Psoas muscle (tissue), 7 donors: ENCODE measurements at regions not wholly inside any gene's neighbourhood (a gene's known extent, or its start where the extent isn't known, plus 50 kb on each side); places are given as distances from the start of the nearest gene placed in this dataset.

Experiments used
- ATAC-seq, 4 donors: fragments of 200-7000 bp; cut with Tn5 transposase; one replicate each; pipeline ENCODE4 v1.9.1; 2020; ENCODE audit warnings: moderate library complexity in 3 of 4, mild to moderate bottlenecking in 2 of 4
- DNase-seq, 2 donors: peaks; one replicate each; pipeline ENCODE4 v3.0.0-alpha.2; 2020
- H3K27ac ChIP-seq: fragments of 200-600 bp; one replicate; pipeline ENCODE4 v1.8.0; 2022
- H3K27me3 ChIP-seq, 3 donors: fragments of 200-600 bp in 1 of 3; one replicate each; pipeline versions ENCODE4 v1.6.1 to v1.8.0; 2013 to 2022; ENCODE audit warnings: low read length in 2 of 3, mild to moderate bottlenecking in 2 of 3, moderate library complexity in 1 of 3; ENCODE audit not compliant: insufficient read depth in 3 of 3
- H3K36me3 ChIP-seq, 2 donors: fragments of 200-600 bp in 1 of 2; one replicate each; pipeline versions ENCODE4 v1.6.1 to v1.8.0; 2013 to 2022; ENCODE audit warnings: low read depth in 1 of 2, mild to moderate bottlenecking in 1 of 2, moderate library complexity in 1 of 2; ENCODE audit not compliant: insufficient read depth in 1 of 2
- H3K4me1 ChIP-seq: fragments of 200-600 bp; one replicate; pipeline ENCODE4 v1.8.0; 2022
- H3K4me3 ChIP-seq: fragments of 200-600 bp; one replicate; pipeline ENCODE4 v1.8.0; 2022; ENCODE audit warnings: mild to moderate bottlenecking
- H3K9me3 ChIP-seq: fragments of 200-600 bp; one replicate; pipeline ENCODE4 v1.8.0; 2022
- WGBS, 3 donors: extraction: QIAGEN DNeasy Blood & Tissue Kit; methylation state at CpG; one replicate each; pipeline versions ENCODE4 v1.1.6 to v1.1.7; 2013; 5-methylcytosine and 5-hydroxymethylcytosine counted together
- intact Hi-C, 2 donors: fragments of 100-400 bp; cut with DNase I; formaldehyde crosslinking; loops; one replicate each; pipeline versions ENCODE4 v1.11.0 to v1.14.2; 2022
- TF ChIP-seq, protein P1 (sequence below): fragments of 200-600 bp; IDR thresholded peaks from one replicate; pipeline ENCODE4 v1.8.0; 2022; ENCODE audit warnings: antibody characterized with exemption
- donor health status: healthy with polysubstance abuse.
- donor health status: DM: no; HTN: no; CAD: no; lungs with moderate emphysema.
- donor health status: Bipolar disorder and iron deficiency.
- donor health status: healthy.
- donor health status: DM: yes; HTN: yes; CAD: no.
- donor health status: DM: no; HTN: no; CAD: no.
- donor health status: DM: yes; HTN: yes; CAD: no.

DNA sequence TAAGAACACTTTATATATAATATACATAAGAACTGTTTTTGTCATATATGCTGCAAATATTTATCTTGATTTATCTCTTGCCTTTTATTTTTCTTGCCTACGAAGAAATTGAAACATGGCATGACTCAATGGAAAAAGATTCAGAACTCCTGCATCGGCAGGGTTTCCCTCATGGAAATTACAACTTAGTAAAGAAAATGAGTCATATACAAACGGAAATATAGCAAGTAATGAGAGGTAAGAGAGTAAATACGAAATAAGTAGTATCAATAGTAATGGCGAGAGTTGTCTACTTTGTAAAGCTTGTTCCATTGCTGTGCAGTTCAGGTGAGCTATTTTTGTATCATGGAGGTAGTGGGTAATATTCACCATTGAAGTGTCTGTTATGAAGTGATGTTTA is 350.4 kb downstream of the DDX10 start:
- H3K27ac ChIP-seq = no peak overlapping the region
- peaks cover 0 to 6% (median 0%) of the 10 kb centered on the region in 3 donors for H3K27me3 ChIP-seq
- H3K36me3 ChIP-seq = no peaks in the 10 kb centered on the region
- intact Hi-C loops = no loop called here
- ATAC-seq (no peak), DNase-seq (no peak)
- no peaks in the 10 kb centered on the region for H3K4me1 ChIP-seq
- 87 to 89% (median 87%) methylated on average over 5 of the region's 5 CpGs for WGBS, 3 donors
- H3K4me3 ChIP-seq = no peak overlapping the region
- TF ChIP-seq, protein P1, sequence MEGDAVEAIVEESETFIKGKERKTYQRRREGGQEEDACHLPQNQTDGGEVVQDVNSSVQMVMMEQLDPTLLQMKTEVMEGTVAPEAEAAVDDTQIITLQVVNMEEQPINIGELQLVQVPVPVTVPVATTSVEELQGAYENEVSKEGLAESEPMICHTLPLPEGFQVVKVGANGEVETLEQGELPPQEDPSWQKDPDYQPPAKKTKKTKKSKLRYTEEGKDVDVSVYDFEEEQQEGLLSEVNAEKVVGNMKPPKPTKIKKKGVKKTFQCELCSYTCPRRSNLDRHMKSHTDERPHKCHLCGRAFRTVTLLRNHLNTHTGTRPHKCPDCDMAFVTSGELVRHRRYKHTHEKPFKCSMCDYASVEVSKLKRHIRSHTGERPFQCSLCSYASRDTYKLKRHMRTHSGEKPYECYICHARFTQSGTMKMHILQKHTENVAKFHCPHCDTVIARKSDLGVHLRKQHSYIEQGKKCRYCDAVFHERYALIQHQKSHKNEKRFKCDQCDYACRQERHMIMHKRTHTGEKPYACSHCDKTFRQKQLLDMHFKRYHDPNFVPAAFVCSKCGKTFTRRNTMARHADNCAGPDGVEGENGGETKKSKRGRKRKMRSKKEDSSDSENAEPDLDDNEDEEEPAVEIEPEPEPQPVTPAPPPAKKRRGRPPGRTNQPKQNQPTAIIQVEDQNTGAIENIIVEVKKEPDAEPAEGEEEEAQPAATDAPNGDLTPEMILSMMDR = no peak
- no peaks in the 10 kb centered on the region for H3K9me3 ChIP-seq

DNA sequence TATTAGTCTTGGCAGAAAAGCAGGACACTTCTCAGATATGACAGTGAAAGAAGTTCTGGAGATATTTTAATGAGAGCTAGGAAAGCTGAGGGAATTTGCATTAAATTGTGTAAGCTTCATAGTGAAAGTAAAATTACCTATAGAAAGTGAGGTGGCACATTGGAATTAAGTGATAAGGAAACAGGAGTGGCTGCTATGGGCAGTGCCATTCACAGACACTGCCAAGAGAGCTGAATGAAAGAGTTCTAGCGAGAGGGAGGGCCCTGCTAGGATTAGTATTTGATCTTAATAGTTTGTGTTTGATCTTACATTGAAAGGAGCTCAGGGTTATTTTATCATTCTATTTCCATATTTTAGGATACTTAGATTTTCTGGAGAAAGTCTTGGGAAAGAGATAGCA is 351.9 kb downstream of the DDX10 start:
- Histone ChIP-seq H3K4me1 (no peaks in the 10 kb centered on the region), H3K36me3 (no peaks in the 10 kb centered on the region), H3K4me3 (no peak overlapping the region), H3K27me3 (peaks cover 0 to 6% (median 0%) of the 10 kb centered on the region in 3 donors), H3K9me3 (no peaks in the 10 kb centered on the region), H3K27ac (no peak overlapping the region)
- DNase-seq = no peak
- intact Hi-C loops = no loop called here
- TF ChIP-seq, protein P1 = no peak
- 0 to 92% (median 48%) methylated on average over 1 of the region's 1 CpG for WGBS, 3 donors
- no peak for ATAC-seq

DNA sequence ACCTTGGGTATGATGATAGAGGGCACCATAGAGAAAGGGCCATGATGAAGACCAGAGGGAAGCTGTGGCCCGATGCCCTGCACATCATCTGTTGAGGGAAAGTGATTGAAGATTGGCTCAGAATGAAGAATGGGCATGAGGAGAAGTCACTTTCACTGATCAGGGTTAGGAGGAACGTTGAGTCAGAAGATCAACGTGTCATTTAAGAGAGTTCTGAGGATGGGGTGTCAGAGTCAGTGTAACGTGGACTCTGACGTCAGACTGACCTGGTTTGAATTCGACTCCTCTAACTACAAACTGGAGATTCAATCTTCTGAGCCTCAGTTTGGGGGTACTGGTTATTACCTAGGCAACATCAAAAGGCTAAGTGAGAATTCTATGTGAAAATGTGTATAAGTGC is 352.6 kb downstream of the DDX10 start:
- H3K27me3 ChIP-seq = peaks cover 0 to 6% (median 0%) of the 10 kb centered on the region in 3 donors
- H3K27ac ChIP-seq = no peak overlapping the region
- H3K36me3 ChIP-seq = no peaks in the 10 kb centered on the region
- no peaks in the 10 kb centered on the region for H3K9me3 ChIP-seq
- no peak overlapping the region for H3K4me3 ChIP-seq
- no peaks in the 10 kb centered on the region for H3K4me1 ChIP-seq
- WGBS, 3 donors = 89 to 93% (median 91%) methylated on average over 6 of the region's 6 CpGs
- no peak for DNase-seq
- intact Hi-C loops = no loop called here
- no peak for ATAC-seq
- TF ChIP-seq, protein P1 = no peak

DNA sequence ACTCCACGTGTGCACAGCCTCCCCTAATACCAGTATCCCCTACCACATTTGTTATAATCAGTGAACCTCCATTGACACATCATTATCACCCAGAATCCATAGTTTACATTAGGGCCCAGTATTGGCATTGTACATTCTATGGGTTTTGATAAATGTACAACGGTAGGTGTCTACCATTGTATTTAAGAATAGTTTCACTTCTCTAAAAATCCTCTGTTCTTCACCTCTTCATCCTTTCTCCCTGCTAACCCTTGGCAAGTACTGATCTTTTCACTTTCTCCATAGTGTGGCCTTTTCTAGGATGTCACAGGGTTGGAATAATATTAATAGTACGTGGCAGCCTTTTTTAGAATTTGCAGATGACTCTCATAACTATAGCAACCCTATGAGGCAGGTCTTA is 353.8 kb downstream of the DDX10 start:
- H3K9me3 ChIP-seq = no peaks in the 10 kb centered on the region
- intact Hi-C loops = no loop called here
- ATAC-seq = no peak

More for the DNA sequence above, 353.8 kb downstream of the DDX10 start:
- peaks cover 0 to 6% (median 0%) of the 10 kb centered on the region in 3 donors for H3K27me3 ChIP-seq
- no peaks in the 10 kb centered on the region for H3K36me3 ChIP-seq
- H3K4me1 ChIP-seq = no peaks in the 10 kb centered on the region
- no peak for DNase-seq
- no peak overlapping the region for H3K4me3 ChIP-seq
- 75 to 90% (median 83%) methylated on average over 3 of the region's 3 CpGs for WGBS, 3 donors
- TF ChIP-seq, protein P1 = no peak
- H3K27ac ChIP-seq = no peak overlapping the region
